Suprapubic skin (tissue), 3 donors: ENCODE measurements at regions not wholly inside any gene's neighbourhood (a gene's known extent, or its start where the extent isn't known, plus 50 kb on each side); places are given as distances from the start of the nearest gene placed in this dataset.

Experiments
- CTCF ChIP-seq, 2 donors: fragments of 200-600 bp in 1 of 2; fragments of 450-650 bp in 1 of 2; sonication (generic) in 1 of 2; IDR thresholded peaks; one replicate each; pipeline ENCODE4 v1.5.1; 2016 to 2019; ENCODE audit warnings: antibody characterized with exemption in 2 of 2, mild to moderate bottlenecking in 1 of 2, moderate library complexity in 1 of 2
- POLR2A ChIP-seq, 2 donors: fragments of 450-650 bp; IDR thresholded peaks; one replicate each; pipeline ENCODE4 v1.6.1; 2017; ENCODE audit warnings: antibody characterized with exemption in 2 of 2, mild to moderate bottlenecking in 2 of 2, moderate library complexity in 2 of 2

GRCh38 chr13:85243831-85244230, 555.4 kb downstream of the SLITRK6 start:
- TF ChIP-seq CTCF (IDR thresholded peaks at IDR 0.05), result no peak
- no peak for TF ChIP-seq POLR2A (IDR thresholded peaks at IDR 0.05)
